NCI-H1417 treated with DMSO at 0.1 percent for 48 hours (cell line): ENCODE measurements at regions not wholly inside any gene's neighbourhood (a gene's known extent, or its start where the extent isn't known, plus 50 kb on each side); places are given as distances from the start of the nearest gene placed in this dataset.
"Not testable (repeated sequence)": the region's sequence is repeated elsewhere in the genome, so short reads cannot be mapped to it uniquely, and the experiment has no call there.

Experiments
- DNase-seq: peaks from one replicate; lab custom pipeline; 2025; lab: John Stamatoyannopoulos, UW

- no peak for DNase-seq
These were observed 170.5 kb upstream of the WSCD1 start for GRCh38 chr17:5899496-5900195.

- DNase-seq = no peak
These were observed 168.4 kb upstream of the WSCD1 start for GRCh38 chr17:5901731-5902130.

- DNase-seq = no peak
These were observed 167.7 kb upstream of the WSCD1 start for GRCh38 chr17:5902181-5903140.

GRCh38 chr17:5911919-5912318 is 158.3 kb upstream of the WSCD1 start:
- no peak for DNase-seq

GRCh38 chr17:5913032-5913531 is 157.1 kb upstream of the WSCD1 start:
- peak; percentile 30 for DNase-seq

- no peak for DNase-seq
These were observed 156.5 kb upstream of the WSCD1 start for GRCh38 chr17:5913641-5914040.

GRCh38 chr17:5915337-5915736 is 154.8 kb upstream of the WSCD1 start:
- DNase-seq = no peak

GRCh38 chr17:5919089-5919488 is 151.1 kb upstream of the WSCD1 start:
- DNase-seq = no peak

- no peak for DNase-seq
These were observed 148.5 kb upstream of the WSCD1 start for GRCh38 chr17:5921512-5922282.

- no peak for DNase-seq
These were observed 147.7 kb upstream of the WSCD1 start for GRCh38 chr17:5922476-5922875.

- no peak for DNase-seq
These were observed 140.5 kb upstream of the WSCD1 start for GRCh38 chr17:5929721-5930120.

GRCh38 chr17:5930555-5930954 is 139.6 kb upstream of the WSCD1 start:
- not testable (repeated sequence) for DNase-seq

GRCh38 chr17:5931616-5932015 is 138.6 kb upstream of the WSCD1 start:
- DNase-seq = peak; percentile 28

- no peak for DNase-seq
These were observed 136.7 kb upstream of the WSCD1 start for GRCh38 chr17:5933430-5933829.

GRCh38 chr17:5941258-5941657 is 128.9 kb upstream of the WSCD1 start:
- no peak for DNase-seq

- DNase-seq = no peak
These were observed 127.5 kb upstream of the WSCD1 start for GRCh38 chr17:5942687-5943086.

- no peak for DNase-seq
These were observed 126.9 kb upstream of the WSCD1 start for GRCh38 chr17:5943232-5943631.

- no peak for DNase-seq
These were observed 126.2 kb upstream of the WSCD1 start for GRCh38 chr17:5943982-5944381.

GRCh38 chr17:5947701-5948180 is 122.4 kb upstream of the WSCD1 start:
- DNase-seq = no peak

GRCh38 chr17:5948811-5949210 is 121.4 kb upstream of the WSCD1 start:
- no peak for DNase-seq

GRCh38 chr17:5950878-5951277 is 119.3 kb upstream of the WSCD1 start:
- DNase-seq = no peak

GRCh38 chr17:5951912-5952311 is 118.3 kb upstream of the WSCD1 start:
- no peak for DNase-seq
